IMR-90 (cell line): ENCODE measurements at regions not wholly inside any gene's neighbourhood (a gene's known extent, or its start where the extent isn't known, plus 50 kb on each side); places are given as distances from the start of the nearest gene placed in this dataset.

ENCODE experiments used
- ATAC-seq: fragments of 200-7000 bp; cut with Tn5 transposase; 2 replicates; pipeline ENCODE4 v1.9.1; 2020; ENCODE audit warnings: low read depth, mild to moderate bottlenecking, moderate library complexity
- BruUV-seq: library from RNA; stranded (reverse); fragments of 400-500 nt; replicated peaks from 2 replicates; lab custom pipeline; 2021; lab: Mats Ljungman, UMichigan
- CTCF ChIA-PET: fragments of 300-600 bp; formaldehyde crosslinking; extraction: SDS; loops from one replicate; lab custom pipeline; 2021; ENCODE audit warnings: antibody characterized with exemption; lab: Yijun Ruan, JAX
- POLR2A ChIA-PET: fragments of 300-600 bp; sonication (Branson Sonifier 250); formaldehyde crosslinking; loops from one replicate; lab custom pipeline; 2022; ENCODE audit warnings: antibody characterized with exemption; ENCODE audit not compliant: unreplicated experiment; lab: Charles Lee
- DNase-seq: peaks from one replicate; pipeline ENCODE4 v3.0.0; 2013
- H2AFZ ChIP-seq: replicated peaks from 2 replicates; pipeline ENCODE3; 2013; ENCODE audit warnings: low read length, mild to moderate bottlenecking; ENCODE audit not compliant: poor library complexity
- H2AK5ac ChIP-seq: 2 replicates; pipeline ENCODE4 v1.6.1; 2013; ENCODE audit warnings: low read depth, low read length, inconsistent platforms
- H2AK9ac ChIP-seq: replicated peaks from 2 replicates; pipeline ENCODE3; 2013; ENCODE audit warnings: mild to moderate bottlenecking, low read depth, low read length, moderate library complexity; ENCODE audit not compliant: poor library complexity
- H2BK120ac ChIP-seq: 2 replicates; pipeline ENCODE4 v1.6.1; 2013; ENCODE audit warnings: low read depth, low read length, inconsistent platforms
- H2BK15ac ChIP-seq: 3 replicates; pipeline ENCODE4 v1.6.1; 2013; ENCODE audit warnings: low read depth, low read length, inconsistent platforms
- H2BK20ac ChIP-seq: 2 replicates; pipeline ENCODE4 v1.6.1; 2013; ENCODE audit warnings: low read depth, mild to moderate bottlenecking, inconsistent platforms, low read length, moderate library complexity
- H2BK5ac ChIP-seq: 2 replicates; pipeline ENCODE4 v1.6.1; 2013; ENCODE audit warnings: mild to moderate bottlenecking, low read depth, low read length, inconsistent platforms; ENCODE audit not compliant: poor library complexity, severe bottlenecking
- H3K14ac ChIP-seq: replicated peaks from 2 replicates; pipeline ENCODE4 v1.6.1; 2013; ENCODE audit warnings: low read depth, low read length, inconsistent platforms
- H3K18ac ChIP-seq: 2 replicates; pipeline ENCODE4 v1.6.1; 2013; ENCODE audit warnings: low read depth, low read length, control low read depth
- H3K23ac ChIP-seq: 2 replicates; pipeline ENCODE4 v1.6.1; 2013; ENCODE audit warnings: low read depth, low read length, inconsistent platforms
- H3K27ac ChIP-seq: 2 replicates; pipeline ENCODE4 v1.5.1; 2013; ENCODE audit warnings: mild to moderate bottlenecking, control low read depth, low read length; ENCODE audit not compliant: insufficient read depth
- H3K27me3 ChIP-seq: 2 replicates; pipeline ENCODE4 v1.6.1; 2013; ENCODE audit warnings: low read length; ENCODE audit not compliant: control insufficient read depth, insufficient read depth
- H3K36me3 ChIP-seq: 2 replicates; pipeline ENCODE4 v1.6.1; 2013; ENCODE audit warnings: low read length, mixed read lengths; ENCODE audit not compliant: control insufficient read depth, insufficient read depth
- H3K4ac ChIP-seq: 2 replicates; pipeline ENCODE4 v1.6.1; 2013; ENCODE audit warnings: low read depth, low read length, inconsistent platforms
- H3K4me1 ChIP-seq: 2 replicates; pipeline ENCODE4 v1.6.1; 2013; ENCODE audit warnings: low read length, mixed read lengths; ENCODE audit not compliant: control insufficient read depth, insufficient read depth
- H3K4me2 ChIP-seq: 2 replicates; pipeline ENCODE4 v1.6.1; 2013; ENCODE audit warnings: low read depth, mild to moderate bottlenecking, control low read depth, low read length, moderate library complexity
- H3K4me3 ChIP-seq: 2 replicates; pipeline ENCODE4 v1.5.1; 2013; ENCODE audit warnings: low read depth, mild to moderate bottlenecking, control low read depth, low read length, moderate library complexity; ENCODE audit not compliant: insufficient read depth
- H3K56ac ChIP-seq: 2 replicates; pipeline ENCODE4 v1.6.1; 2013; ENCODE audit warnings: low read length, inconsistent platforms; ENCODE audit not compliant: insufficient read depth; ENCODE audit errors: extremely low read depth
- H3K79me1 ChIP-seq, 2 experiments: 2 replicates each; pipeline ENCODE4 v1.6.1; 2013; ENCODE audit warnings: low read length in 2 of 2, inconsistent platforms in 1 of 2, low read depth in 1 of 2
- H3K9ac ChIP-seq: 2 replicates; pipeline ENCODE4 v1.6.1; 2013; ENCODE audit warnings: low read depth, low read length, control low read depth
- H3K9me1 ChIP-seq: 2 replicates; pipeline ENCODE4 v1.6.1; 2013; ENCODE audit warnings: low read length, inconsistent platforms; ENCODE audit not compliant: insufficient read depth
- H3K9me3 ChIP-seq: 2 replicates; pipeline ENCODE4 v1.6.1; 2013; ENCODE audit warnings: low read length; ENCODE audit not compliant: control insufficient read depth, insufficient read depth
- H4K20me1 ChIP-seq: 2 replicates; pipeline ENCODE4 v1.6.1; 2013; ENCODE audit warnings: low read length, inconsistent platforms; ENCODE audit not compliant: insufficient read depth
- H4K5ac ChIP-seq: 2 replicates; pipeline ENCODE4 v1.6.1; 2013; ENCODE audit warnings: mild to moderate bottlenecking, low read depth, low read length, control low read depth
- H4K8ac ChIP-seq, 2 experiments: 2 replicates each; pipeline ENCODE4 v1.6.1; 2013; ENCODE audit warnings: low read depth in 2 of 2, low read length in 2 of 2, control low read depth in 1 of 2, inconsistent platforms in 1 of 2
- H4K91ac ChIP-seq: 2 replicates; pipeline ENCODE4 v1.6.1; 2013; ENCODE audit warnings: low read depth, low read length, inconsistent platforms; ENCODE audit not compliant: insufficient read depth
- BHLHE40 ChIP-seq: fragments of 150-350 bp; IDR thresholded peaks from 2 replicates; pipeline ENCODE4 v1.6.1; 2016; ENCODE audit warnings: mild to moderate bottlenecking, low read depth, low read length
- CEBPB ChIP-seq: IDR thresholded peaks from 2 replicates; pipeline ENCODE4 v1.6.1; 2012; ENCODE audit warnings: low read depth, low read length, improper control_type of control experiment
- CHD1 ChIP-seq: IDR thresholded peaks from 2 replicates; pipeline ENCODE4 v1.6.1; 2012; ENCODE audit warnings: low read depth, low read length, improper control_type of control experiment
- FOS ChIP-seq: fragments of 150-350 bp; IDR thresholded peaks from 2 replicates; pipeline ENCODE4 v1.6.1; 2016; ENCODE audit warnings: low read depth, low read length
- MAFK ChIP-seq: IDR thresholded peaks from 2 replicates; pipeline ENCODE4 v1.6.1; 2012; ENCODE audit warnings: low read depth, low read length, improper control_type of control experiment
- MXI1 ChIP-seq: IDR thresholded peaks from 2 replicates; pipeline ENCODE4 v1.6.1; 2012; ENCODE audit warnings: low read depth, mild to moderate bottlenecking, low read length, moderate library complexity, borderline replicate concordance
- POLR2A ChIP-seq: IDR thresholded peaks from 2 replicates; pipeline ENCODE4 v1.6.1; 2012; ENCODE audit warnings: mild to moderate bottlenecking, low read depth, low read length
- RFX5 ChIP-seq: IDR thresholded peaks from 2 replicates; pipeline ENCODE4 v1.8.0; 2012; ENCODE audit warnings: low read depth, mild to moderate bottlenecking, low read length, moderate library complexity
- WGBS, 2 experiments: methylation state at CpG; one replicate each; pipeline versions ENCODE4 v1.1.5 to v1.1.7; 2013; ENCODE audit warnings: missing lambda C conversion rate in 2 of 2; ENCODE audit not compliant: insufficient read length in 1 of 2; ENCODE audit errors: extremely low coverage in 2 of 2; 5-methylcytosine and 5-hydroxymethylcytosine counted together
- dilution Hi-C: fragments of 300-500 bp; cut with HindIII; formaldehyde crosslinking; loops from one replicate; pipeline ENCODE4 v1.14.3; 2018; ENCODE audit warnings: low sequenced_read_pairs; ENCODE audit not compliant: unreplicated experiment
- in situ Hi-C: fragments of 300-500 bp; cut with MboI; formaldehyde crosslinking; loops from 3 replicates; pipeline ENCODE4 v1.14.3; 2019; ENCODE audit warnings: low sequenced_read_pairs, inconsistent platforms, mixed read lengths
- intact Hi-C: fragments of 100-400 bp; cut with micrococcal nuclease; formaldehyde crosslinking; loops from 2 replicates; pipeline ENCODE4 v1.10.0; 2022
- TF ChIP-seq, protein P1 (sequence below): fragments of 150-350 bp; IDR thresholded peaks from 2 replicates; pipeline ENCODE4 v1.6.1; 2017; ENCODE audit warnings: mild to moderate bottlenecking, antibody characterized with exemption, low read length, low read depth
- TF ChIP-seq, protein P2 (sequence below): fragments of 150-350 bp; IDR thresholded peaks from 2 replicates; pipeline ENCODE4 v1.6.1; 2016; ENCODE audit warnings: low read depth, mild to moderate bottlenecking, low read length, moderate library complexity, borderline replicate concordance
- TF ChIP-seq, protein P3 (sequence below): conservative IDR thresholded peaks from 2 replicates; pipeline ENCODE4 v1.5.1; 2012; ENCODE audit warnings: mild to moderate bottlenecking, low read depth, low read length, improper control_type of control experiment

DNA sequence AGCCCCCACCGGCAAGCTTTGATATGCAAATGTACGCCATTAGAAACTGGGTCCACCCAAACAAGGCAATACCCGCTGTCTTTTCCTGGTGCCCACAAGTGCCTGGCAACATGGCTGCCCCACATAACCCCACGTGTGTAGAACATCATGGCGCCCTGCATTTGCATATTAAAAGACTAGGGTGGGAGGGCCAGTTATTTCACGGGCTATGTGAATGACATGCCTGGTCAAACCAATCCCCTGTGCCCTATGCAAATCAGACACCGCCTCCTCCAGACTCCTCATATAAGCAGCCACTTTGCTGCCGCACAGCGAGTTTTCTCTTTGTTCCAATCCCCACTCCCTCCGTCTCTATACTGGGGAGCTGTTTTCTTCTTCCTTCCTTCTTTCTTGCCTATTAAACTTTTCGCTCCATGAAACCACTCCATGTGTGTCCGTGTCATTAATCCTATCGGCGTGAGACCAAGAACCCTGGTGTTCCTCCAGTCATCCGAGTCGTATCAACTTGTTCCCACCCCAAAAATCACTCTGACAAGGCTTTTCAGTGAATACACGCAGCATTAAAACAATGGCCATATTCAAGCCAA lies 112.6 kb upstream of the SORBS2 start:
- Histone ChIP-seq H3K9me3 (0 out of 2 replicates have a peak, but pooled peaks cover 3% of the 10 kb centered on the region), H3K9ac (no peak overlapping the region), H3K4me3 (no peak overlapping the region), H3K36me3 (no peaks in the 10 kb centered on the region), H3K4me2 (no peak overlapping the region), H3K4me1 (no peaks in the 10 kb centered on the region), H2BK20ac (no peak overlapping the region), H2BK15ac (no peak overlapping the region), H3K79me1 (no peaks in the 10 kb centered on the region), H3K27ac (no peak overlapping the region), H3K27me3 (peaks cover 33% of the 10 kb centered on the region), H4K91ac (no peak overlapping the region), H2BK5ac (no peak overlapping the region), H2AK9ac (no peak overlapping the region), H4K5ac (no peak overlapping the region), H3K56ac (no peak overlapping the region), H3K18ac (no peak overlapping the region), H3K14ac (no peak overlapping the region), H2AFZ (no peak overlapping the region), H3K23ac (no peak overlapping the region), H2BK120ac (no peak overlapping the region), H3K9me1 (no peaks in the 10 kb centered on the region), H4K20me1 (no peaks in the 10 kb centered on the region), H2AK5ac (no peak overlapping the region), H4K8ac (no peak overlapping the region), H3K4ac (no peak overlapping the region)
- POLR2A ChIA-PET, result no interaction called here
- in situ Hi-C loops (no loop called here), intact Hi-C loops (no loop called here), dilution Hi-C loops (no loop called here)
- DNase-seq (no peak), ATAC-seq (no peak)
- no TSS peak for BruUV-seq
- WGBS, 2 experiments, result 73% methylated on average over 7 of the region's 17 CpGs; no CpG with 5 or more reads in 1 of the 2 experiments
- CTCF ChIA-PET, result no interaction called here
- no peak for TF ChIP-seq POLR2A
- no peak for TF ChIP-seq RFX5
- TF ChIP-seq MAFK, result no peak
- TF ChIP-seq, protein P1, sequence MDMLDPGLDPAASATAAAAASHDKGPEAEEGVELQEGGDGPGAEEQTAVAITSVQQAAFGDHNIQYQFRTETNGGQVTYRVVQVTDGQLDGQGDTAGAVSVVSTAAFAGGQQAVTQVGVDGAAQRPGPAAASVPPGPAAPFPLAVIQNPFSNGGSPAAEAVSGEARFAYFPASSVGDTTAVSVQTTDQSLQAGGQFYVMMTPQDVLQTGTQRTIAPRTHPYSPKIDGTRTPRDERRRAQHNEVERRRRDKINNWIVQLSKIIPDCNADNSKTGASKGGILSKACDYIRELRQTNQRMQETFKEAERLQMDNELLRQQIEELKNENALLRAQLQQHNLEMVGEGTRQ, result no peak
- no peak for TF ChIP-seq MXI1
- TF ChIP-seq FOS, result no peak
- TF ChIP-seq CHD1, result no peak
- TF ChIP-seq, protein P2, sequence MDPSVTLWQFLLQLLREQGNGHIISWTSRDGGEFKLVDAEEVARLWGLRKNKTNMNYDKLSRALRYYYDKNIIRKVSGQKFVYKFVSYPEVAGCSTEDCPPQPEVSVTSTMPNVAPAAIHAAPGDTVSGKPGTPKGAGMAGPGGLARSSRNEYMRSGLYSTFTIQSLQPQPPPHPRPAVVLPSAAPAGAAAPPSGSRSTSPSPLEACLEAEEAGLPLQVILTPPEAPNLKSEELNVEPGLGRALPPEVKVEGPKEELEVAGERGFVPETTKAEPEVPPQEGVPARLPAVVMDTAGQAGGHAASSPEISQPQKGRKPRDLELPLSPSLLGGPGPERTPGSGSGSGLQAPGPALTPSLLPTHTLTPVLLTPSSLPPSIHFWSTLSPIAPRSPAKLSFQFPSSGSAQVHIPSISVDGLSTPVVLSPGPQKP, result no peak
- TF ChIP-seq BHLHE40, result no peak
- TF ChIP-seq CEBPB, result no peak
- TF ChIP-seq, protein P3, sequence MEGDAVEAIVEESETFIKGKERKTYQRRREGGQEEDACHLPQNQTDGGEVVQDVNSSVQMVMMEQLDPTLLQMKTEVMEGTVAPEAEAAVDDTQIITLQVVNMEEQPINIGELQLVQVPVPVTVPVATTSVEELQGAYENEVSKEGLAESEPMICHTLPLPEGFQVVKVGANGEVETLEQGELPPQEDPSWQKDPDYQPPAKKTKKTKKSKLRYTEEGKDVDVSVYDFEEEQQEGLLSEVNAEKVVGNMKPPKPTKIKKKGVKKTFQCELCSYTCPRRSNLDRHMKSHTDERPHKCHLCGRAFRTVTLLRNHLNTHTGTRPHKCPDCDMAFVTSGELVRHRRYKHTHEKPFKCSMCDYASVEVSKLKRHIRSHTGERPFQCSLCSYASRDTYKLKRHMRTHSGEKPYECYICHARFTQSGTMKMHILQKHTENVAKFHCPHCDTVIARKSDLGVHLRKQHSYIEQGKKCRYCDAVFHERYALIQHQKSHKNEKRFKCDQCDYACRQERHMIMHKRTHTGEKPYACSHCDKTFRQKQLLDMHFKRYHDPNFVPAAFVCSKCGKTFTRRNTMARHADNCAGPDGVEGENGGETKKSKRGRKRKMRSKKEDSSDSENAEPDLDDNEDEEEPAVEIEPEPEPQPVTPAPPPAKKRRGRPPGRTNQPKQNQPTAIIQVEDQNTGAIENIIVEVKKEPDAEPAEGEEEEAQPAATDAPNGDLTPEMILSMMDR, result no peak
